OCI-LY1 (cell line): ENCODE measurements at regions not wholly inside any gene's neighbourhood (a gene's known extent, or its start where the extent isn't known, plus 50 kb on each side); places are given as distances from the start of the nearest gene placed in this dataset.
"Not testable (repeated sequence)": the region's sequence is repeated elsewhere in the genome, so short reads cannot be mapped to it uniquely, and the experiment has no call there.

Experiments used
- H2AFZ ChIP-seq: fragments of 200-600 bp; sonication (generic), shearing (Covaris generic); 2 replicates; pipeline ENCODE4 v1.6.0; 2014; ENCODE audit warnings: antibody characterized with exemption, mild to moderate bottlenecking, low read length
- H3F3A ChIP-seq: fragments of 200-600 bp; sonication (generic), shearing (Covaris generic); 2 replicates; pipeline ENCODE4 v1.6.0; 2014; ENCODE audit warnings: mild to moderate bottlenecking, antibody characterized with exemption, low read length, moderate library complexity; ENCODE audit not compliant: insufficient read depth
- H3K27ac ChIP-seq: fragments of 200-600 bp; sonication (generic); 2 replicates; pipeline ENCODE4 v1.5.1; 2014; ENCODE audit warnings: low read length, mixed run types, mild to moderate bottlenecking, low read depth; ENCODE audit not compliant: poor library complexity, severe bottlenecking
- H3K27me3 ChIP-seq: fragments of 200-600 bp; sonication (generic); 2 replicates; pipeline ENCODE4 v1.6.0; 2014; ENCODE audit warnings: antibody characterized with exemption, mild to moderate bottlenecking, low read length, moderate library complexity; ENCODE audit not compliant: insufficient read depth
- H3K36me3 ChIP-seq: fragments of 200-600 bp; sonication (generic); 2 replicates; pipeline ENCODE4 v1.6.1; 2014; ENCODE audit warnings: mild to moderate bottlenecking, antibody characterized with exemption, low read length, moderate library complexity, mixed read lengths; ENCODE audit not compliant: insufficient read depth
- H3K4me1 ChIP-seq: fragments of 200-600 bp; sonication (generic); 2 replicates; pipeline ENCODE4 v1.5.1; 2014; ENCODE audit warnings: mild to moderate bottlenecking, low read length, moderate library complexity; ENCODE audit not compliant: insufficient read depth, severe bottlenecking
- H3K4me2 ChIP-seq: fragments of 200-600 bp; sonication (generic), shearing (Covaris generic); 2 replicates; pipeline ENCODE4 v1.6.1; 2014; ENCODE audit warnings: low read length
- H3K4me3 ChIP-seq: fragments of 200-600 bp; sonication (generic); 2 replicates; pipeline ENCODE4 v1.5.1; 2014; ENCODE audit warnings: low read length, low read depth, mild to moderate bottlenecking, mixed read lengths; ENCODE audit not compliant: poor library complexity, severe bottlenecking
- H3K79me2 ChIP-seq: fragments of 200-600 bp; shearing (Covaris generic); 2 replicates; pipeline ENCODE4 v1.6.1; 2016; ENCODE audit warnings: mixed run types, low read length, mixed read lengths; ENCODE audit not compliant: insufficient read depth
- H3K9ac ChIP-seq: fragments of 200-600 bp; sonication (generic), shearing (Covaris generic); 2 replicates; pipeline ENCODE4 v1.6.1; 2014; ENCODE audit warnings: mild to moderate bottlenecking, low read length, mixed read lengths
- H3K9me2 ChIP-seq: fragments of 200-600 bp; sonication (generic), shearing (Covaris generic); 2 replicates; pipeline ENCODE4 v1.6.1; 2014; ENCODE audit warnings: low read depth, mild to moderate bottlenecking, low read length, mixed read lengths
- H3K9me3 ChIP-seq: fragments of 200-600 bp; shearing (Covaris generic); 2 replicates; pipeline ENCODE4 v1.6.1; 2014; ENCODE audit warnings: low read length, mixed read lengths
- H4K20me1 ChIP-seq: fragments of 200-600 bp; sonication (generic), shearing (Covaris generic); 2 replicates; pipeline ENCODE4 v1.6.0; 2016; ENCODE audit warnings: mild to moderate bottlenecking, low read length; ENCODE audit not compliant: insufficient read depth
- CTCF ChIP-seq: fragments of 200-600 bp; sonication (generic), shearing (Covaris generic); IDR thresholded peaks from 2 replicates; pipeline ENCODE4 v1.5.1; 2017; ENCODE audit warnings: mild to moderate bottlenecking, antibody characterized with exemption, low read length, moderate library complexity, mixed read lengths
- EZH2 ChIP-seq: fragments of 200-600 bp; sonication (generic), shearing (Covaris generic); IDR thresholded peaks from 2 replicates; pipeline ENCODE4 v1.8.0; 2017; ENCODE audit warnings: borderline replicate concordance, mixed run types, mild to moderate bottlenecking, antibody characterized with exemption, low read length, moderate library complexity, mixed read lengths

GRCh38 chr6:154638369-154638768 lies 94.8 kb upstream of the SCAF8 start:
- H3K4me3 ChIP-seq: no peak overlapping the region
- TF ChIP-seq EZH2 (no peak), CTCF (no peak)
- no peak overlapping the region for H3K9ac ChIP-seq
- no peak overlapping the region for H3K4me2 ChIP-seq
- H3K27ac ChIP-seq: no peak overlapping the region
- no peaks in the 10 kb centered on the region for H3F3A ChIP-seq
- no peak overlapping the region for H2AFZ ChIP-seq
- H3K9me2 ChIP-seq: no peaks in the 10 kb centered on the region
- H3K4me1 ChIP-seq: no peaks in the 10 kb centered on the region
- H3K27me3 ChIP-seq: no peaks in the 10 kb centered on the region
- no peaks in the 10 kb centered on the region for H3K79me2 ChIP-seq
- H3K36me3 ChIP-seq: no peaks in the 10 kb centered on the region
- H4K20me1 ChIP-seq: no peaks in the 10 kb centered on the region
- no peaks in the 10 kb centered on the region for H3K9me3 ChIP-seq

- not testable (repeated sequence) for H3F3A ChIP-seq
These were observed 94.0 kb upstream of the SCAF8 start for GRCh38 chr6:154639196-154639595.

GRCh38 chr6:154648188-154648887 lies 84.9 kb upstream of the SCAF8 start:
- H3K9ac ChIP-seq: no peak overlapping the region
- H3K27me3 ChIP-seq: no peaks in the 10 kb centered on the region
- H3K9me2 ChIP-seq: no peaks in the 10 kb centered on the region
- no peak overlapping the region for H3K4me2 ChIP-seq
- H3K27ac ChIP-seq: no peak overlapping the region
- H4K20me1 ChIP-seq: no peaks in the 10 kb centered on the region
- no peak overlapping the region for H3K4me3 ChIP-seq
- H3K4me1 ChIP-seq: no peaks in the 10 kb centered on the region
- H3F3A ChIP-seq: no peaks in the 10 kb centered on the region
- TF ChIP-seq EZH2: no peak
- no peak for TF ChIP-seq CTCF
- no peaks in the 10 kb centered on the region for H3K36me3 ChIP-seq
- no peaks in the 10 kb centered on the region for H3K79me2 ChIP-seq
- H3K9me3 ChIP-seq: no peaks in the 10 kb centered on the region
- H2AFZ ChIP-seq: no peak overlapping the region

More at GRCh38 chr6:154639196-154639595, 94.0 kb upstream of the SCAF8 start:
- H4K20me1 ChIP-seq, H3K4me1 ChIP-seq, H3K9ac ChIP-seq, H3K4me2 ChIP-seq, H3K27me3 ChIP-seq, H3K27ac ChIP-seq, H3K36me3 ChIP-seq, H3K9me2 ChIP-seq, H3K9me3 ChIP-seq, H3K79me2 ChIP-seq, H3K4me3 ChIP-seq, H2AFZ ChIP-seq: not testable (repeated sequence)

GRCh38 chr6:154648888-154649205 lies 84.4 kb upstream of the SCAF8 start:
- Histone ChIP-seq H2AFZ (no peak overlapping the region), H3K9me2 (no peaks in the 10 kb centered on the region), H3K4me2 (no peak overlapping the region), H3K79me2 (no peaks in the 10 kb centered on the region), H4K20me1 (no peaks in the 10 kb centered on the region), H3K4me3 (no peak overlapping the region), H3K9me3 (no peaks in the 10 kb centered on the region), H3K36me3 (no peaks in the 10 kb centered on the region), H3F3A (no peaks in the 10 kb centered on the region), H3K27me3 (no peaks in the 10 kb centered on the region), H3K9ac (no peak overlapping the region), H3K27ac (no peak overlapping the region), H3K4me1 (no peaks in the 10 kb centered on the region)
- TF ChIP-seq EZH2 (no peak), CTCF (no peak)
